HL-60 (cell line): ENCODE measurements at regions not wholly inside any gene's neighbourhood (a gene's known extent, or its start where the extent isn't known, plus 50 kb on each side); places are given as distances from the start of the nearest gene placed in this dataset.

Experiments used
- DNase-seq, 2 experiments: peaks; one replicate each; pipeline ENCODE4 v3.0.0-alpha.2; 2010 to 2020; ENCODE audit warnings: low read depth in 1 of 2, low spot score in 1 of 2
- H3K27ac ChIP-seq: fragments of 250-450 bp; sonication (Bioruptor Pico); replicated peaks from 2 replicates; pipeline ENCODE4 v1.5.1; 2020; ENCODE audit warnings: mild to moderate bottlenecking, moderate library complexity
- H3K27me3 ChIP-seq: fragments of 250-450 bp; sonication (Bioruptor Pico); 2 replicates; pipeline ENCODE4 v1.5.1; 2021; ENCODE audit warnings: mild to moderate bottlenecking, moderate library complexity; ENCODE audit not compliant: insufficient read depth, poor library complexity, severe bottlenecking
- H3K4me3 ChIP-seq: replicated peaks from 2 replicates; pipeline ENCODE4 v1.5.1; 2011; ENCODE audit warnings: mild to moderate bottlenecking, control low read depth, low read length; ENCODE audit not compliant: insufficient read depth
- GABPA ChIP-seq: IDR thresholded peaks from 2 replicates; pipeline ENCODE4 v1.6.1; 2012; ENCODE audit warnings: low read depth
- POLR2AphosphoS5 ChIP-seq: IDR thresholded peaks from 2 replicates; pipeline ENCODE4 v1.6.1; 2012; ENCODE audit warnings: low read depth
- REST ChIP-seq: IDR thresholded peaks from 2 replicates; pipeline ENCODE4 v1.6.1; 2012; ENCODE audit warnings: low read depth; ENCODE audit not compliant: insufficient replicate concordance
- SPI1 ChIP-seq: IDR thresholded peaks from 2 replicates; pipeline ENCODE4 v1.6.1; 2012; ENCODE audit warnings: low read depth, mild to moderate bottlenecking, borderline replicate concordance
- TF ChIP-seq, protein P1 (sequence below): IDR thresholded peaks from one replicate; pipeline ENCODE4 v1.5.1; 2011; ENCODE audit warnings: low read length, control low read depth, inconsistent platforms; ENCODE audit not compliant: insufficient read depth

DNA sequence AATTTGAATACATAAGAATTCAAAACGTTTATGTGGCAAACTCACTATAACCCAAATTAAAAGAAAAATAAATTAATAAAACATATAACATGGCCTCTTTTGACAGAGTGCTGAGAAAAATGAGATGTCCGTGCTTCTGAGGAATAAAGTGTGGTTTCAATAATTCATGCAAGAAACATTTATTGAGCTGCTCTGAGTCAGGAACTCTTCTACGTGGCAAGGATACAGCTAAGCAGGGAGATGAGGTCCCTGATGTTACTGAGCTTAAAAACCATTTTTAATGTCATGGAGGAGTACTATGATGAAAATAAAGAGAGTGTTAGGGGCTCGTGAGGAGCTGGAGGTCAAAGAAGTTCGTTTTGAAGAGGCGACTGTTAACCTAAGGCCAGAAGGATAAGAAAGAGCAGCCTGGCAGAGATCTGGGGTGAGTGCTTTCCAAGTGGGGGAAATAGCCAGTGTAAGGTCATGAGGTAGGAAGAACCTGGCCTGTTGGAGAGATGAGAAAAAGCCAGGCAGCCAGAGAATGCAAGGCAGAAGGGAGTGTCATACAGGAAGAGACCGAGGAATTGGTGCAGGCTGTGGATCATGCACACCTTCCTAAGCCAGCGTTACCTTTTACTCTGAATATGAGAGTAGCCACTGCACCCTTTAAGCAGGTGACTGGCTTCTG lies 182.2 kb upstream of the DUSP10 start:
- no peak overlapping the region for H3K4me3 ChIP-seq
- TF ChIP-seq GABPA: no peak
- TF ChIP-seq, protein P1, sequence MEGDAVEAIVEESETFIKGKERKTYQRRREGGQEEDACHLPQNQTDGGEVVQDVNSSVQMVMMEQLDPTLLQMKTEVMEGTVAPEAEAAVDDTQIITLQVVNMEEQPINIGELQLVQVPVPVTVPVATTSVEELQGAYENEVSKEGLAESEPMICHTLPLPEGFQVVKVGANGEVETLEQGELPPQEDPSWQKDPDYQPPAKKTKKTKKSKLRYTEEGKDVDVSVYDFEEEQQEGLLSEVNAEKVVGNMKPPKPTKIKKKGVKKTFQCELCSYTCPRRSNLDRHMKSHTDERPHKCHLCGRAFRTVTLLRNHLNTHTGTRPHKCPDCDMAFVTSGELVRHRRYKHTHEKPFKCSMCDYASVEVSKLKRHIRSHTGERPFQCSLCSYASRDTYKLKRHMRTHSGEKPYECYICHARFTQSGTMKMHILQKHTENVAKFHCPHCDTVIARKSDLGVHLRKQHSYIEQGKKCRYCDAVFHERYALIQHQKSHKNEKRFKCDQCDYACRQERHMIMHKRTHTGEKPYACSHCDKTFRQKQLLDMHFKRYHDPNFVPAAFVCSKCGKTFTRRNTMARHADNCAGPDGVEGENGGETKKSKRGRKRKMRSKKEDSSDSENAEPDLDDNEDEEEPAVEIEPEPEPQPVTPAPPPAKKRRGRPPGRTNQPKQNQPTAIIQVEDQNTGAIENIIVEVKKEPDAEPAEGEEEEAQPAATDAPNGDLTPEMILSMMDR: no peak
- no peak for TF ChIP-seq REST
- TF ChIP-seq POLR2AphosphoS5: no peak
- TF ChIP-seq SPI1: no peak
- no peak for DNase-seq
- H3K27ac ChIP-seq: no peak overlapping the region
- H3K27me3 ChIP-seq: no peaks in the 10 kb centered on the region

GRCh38 chr1:221921936-221922335 lies 180.0 kb upstream of the DUSP10 start:
- H3K27ac ChIP-seq: no peak overlapping the region
- no peak for DNase-seq
- no peak overlapping the region for H3K4me3 ChIP-seq
- H3K27me3 ChIP-seq: no peaks in the 10 kb centered on the region
- TF ChIP-seq REST (no peak), POLR2AphosphoS5 (no peak), GABPA (no peak), SPI1 (no peak)
- TF ChIP-seq, protein P1: no peak

DNA sequence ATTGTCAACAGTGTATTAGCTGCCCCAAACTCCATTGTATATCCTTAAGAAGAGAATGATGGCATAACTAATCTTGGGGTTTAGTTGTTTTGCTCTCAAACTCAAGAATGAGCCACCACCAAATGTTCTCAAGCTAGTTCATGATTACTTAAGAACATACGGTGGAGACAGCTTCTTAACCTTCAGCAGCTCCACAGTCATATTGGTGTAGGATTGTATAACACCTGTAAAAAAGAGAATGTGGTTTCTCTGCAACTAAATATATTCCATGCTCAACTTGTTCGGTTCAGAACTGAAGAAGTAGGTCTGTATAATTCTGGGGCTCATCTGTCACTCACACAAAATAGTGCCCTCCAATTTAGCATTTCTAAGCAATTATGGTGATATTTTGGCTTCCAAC lies 177.9 kb upstream of the DUSP10 start:
- no peak overlapping the region for H3K27ac ChIP-seq
- no peak overlapping the region for H3K4me3 ChIP-seq
- no peak for DNase-seq
- TF ChIP-seq POLR2AphosphoS5 (no peak), REST (no peak), SPI1 (no peak), GABPA (no peak)
- TF ChIP-seq, protein P1: no peak
- H3K27me3 ChIP-seq: no peaks in the 10 kb centered on the region
